Transverse colon (tissue), 4 donors: ENCODE measurements at regions not wholly inside any gene's neighbourhood (a gene's known extent, or its start where the extent isn't known, plus 50 kb on each side); places are given as distances from the start of the nearest gene placed in this dataset.

ENCODE experiments used
- CTCF ChIP-seq, 5 experiments: fragments of 200-600 bp in 3 of 5; fragments of 450-650 bp in 2 of 5; sonication (generic) in 3 of 5; IDR thresholded peaks; 1 replicate in 2 of 5; 2 replicates in 3 of 5; pipeline ENCODE4 v1.5.1; 2016 to 2017; ENCODE audit warnings: antibody characterized with exemption in 5 of 5, inconsistent platforms in 3 of 5, mild to moderate bottlenecking in 2 of 5, moderate library complexity in 1 of 5
- EP300 ChIP-seq: sonication (generic); formaldehyde crosslinking; IDR thresholded peaks from one replicate; pipeline ENCODE4 v1.6.1; 2017; ENCODE audit warnings: antibody characterized with exemption, low read depth
- POLR2AphosphoS5 ChIP-seq, 3 donors: sonication (generic); formaldehyde crosslinking; IDR thresholded peaks; one replicate each; pipeline ENCODE4 v1.6.1; 2016; ENCODE audit warnings: antibody characterized with exemption in 3 of 3

DNA sequence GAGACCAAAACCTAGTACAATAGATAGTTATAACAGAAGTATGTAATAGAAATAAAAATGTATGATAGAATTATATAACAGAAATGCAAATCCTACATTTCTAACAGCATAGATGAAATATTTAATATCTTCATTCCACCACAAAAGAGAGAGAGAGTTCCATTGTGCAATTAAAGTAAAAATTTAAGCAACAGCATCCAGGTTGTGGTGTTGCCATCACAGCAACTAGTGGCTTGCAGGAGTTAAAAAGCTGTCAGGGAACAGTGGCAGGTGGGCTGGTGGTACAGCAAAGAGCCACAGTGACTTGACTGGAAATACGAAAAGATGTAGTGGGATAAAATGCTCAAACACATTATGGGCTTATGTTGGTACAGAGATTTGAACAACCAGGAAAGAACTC lies 57.1 kb upstream of the MDM1 start:
- no peak for TF ChIP-seq CTCF (IDR thresholded peaks at IDR 0.05)
- TF ChIP-seq EP300: no peak
- TF ChIP-seq POLR2AphosphoS5 (IDR thresholded peaks at IDR 0.05): no peak
